Liver (tissue), 8 donors: ENCODE measurements at regions not wholly inside any gene's neighbourhood (a gene's known extent, or its start where the extent isn't known, plus 50 kb on each side); places are given as distances from the start of the nearest gene placed in this dataset.

Experiments
- DNase-seq: peaks from one replicate; pipeline ENCODE4 v3.0.0-alpha.2; 2017; ENCODE audit warnings: low spot score
- H3K27ac ChIP-seq, 2 donors: one replicate each; pipeline ENCODE4 v1.7.0; 2013; ENCODE audit warnings: inconsistent platforms in 2 of 2, low read length in 2 of 2, control low read depth in 1 of 2, low read depth in 1 of 2, mild to moderate bottlenecking in 1 of 2
- H3K27me3 ChIP-seq, 4 donors: one replicate each; pipeline versions ENCODE4 v1.6.1 to v1.7.0; 2013; ENCODE audit warnings: low read length in 3 of 4, inconsistent platforms in 1 of 4, mild to moderate bottlenecking in 1 of 4, moderate library complexity in 1 of 4; ENCODE audit not compliant: control insufficient read depth in 4 of 4, insufficient read depth in 4 of 4
- H3K36me3 ChIP-seq, 4 donors: one replicate each; pipeline versions ENCODE4 v1.6.1 to v1.7.0; 2013; ENCODE audit warnings: low read length in 3 of 4, mild to moderate bottlenecking in 3 of 4, low read depth in 1 of 4, moderate library complexity in 1 of 4; ENCODE audit not compliant: control insufficient read depth in 4 of 4, insufficient read depth in 3 of 4
- H3K4me1 ChIP-seq, 4 donors: one replicate each; pipeline versions ENCODE4 v1.6.1 to v1.7.0; 2013; ENCODE audit warnings: low read length in 3 of 4, mild to moderate bottlenecking in 3 of 4, moderate library complexity in 1 of 4; ENCODE audit not compliant: control insufficient read depth in 4 of 4, insufficient read depth in 4 of 4
- H3K4me3 ChIP-seq, 3 donors: one replicate each; pipeline versions ENCODE4 v1.6.1 to v1.7.0; 2013; ENCODE audit warnings: low read length in 3 of 3, control low read depth in 1 of 3, low read depth in 1 of 3, mild to moderate bottlenecking in 1 of 3
- H3K9ac ChIP-seq, 2 donors: one replicate each; pipeline ENCODE4 v1.7.0; 2013; ENCODE audit warnings: low read length in 2 of 2, mild to moderate bottlenecking in 2 of 2, moderate library complexity in 2 of 2, control low read depth in 1 of 2, low read depth in 1 of 2
- H3K9me3 ChIP-seq, 4 donors: one replicate each; pipeline versions ENCODE4 v1.6.1 to v1.7.0; 2013; ENCODE audit warnings: low read length in 3 of 4; ENCODE audit not compliant: control insufficient read depth in 4 of 4
- EGR1 ChIP-seq, 2 donors: IDR thresholded peaks; 2 replicates each; pipeline ENCODE4 v1.6.1; 2016 to 2018; ENCODE audit warnings: antibody characterized with exemption in 2 of 2, low read depth in 2 of 2
- HNF4A ChIP-seq, 2 donors: conservative IDR thresholded peaks; 2 replicates each; pipeline ENCODE4 v1.6.1; 2016; ENCODE audit warnings: antibody characterized with exemption in 2 of 2, mild to moderate bottlenecking in 2 of 2
- HNF4G ChIP-seq: IDR thresholded peaks from 2 replicates; pipeline ENCODE4 v1.6.1; 2016; ENCODE audit warnings: antibody characterized with exemption
- MAX ChIP-seq: IDR thresholded peaks from 2 replicates; pipeline ENCODE4 v1.6.1; 2016; ENCODE audit warnings: antibody characterized with exemption
- NR2F2 ChIP-seq: IDR thresholded peaks from 2 replicates; pipeline ENCODE4 v1.6.1; 2016; ENCODE audit warnings: antibody characterized with exemption
- RAD21 ChIP-seq, 2 donors: IDR thresholded peaks; 2 replicates each; pipeline ENCODE4 v1.6.1; 2016; ENCODE audit warnings: antibody characterized with exemption in 2 of 2, mild to moderate bottlenecking in 2 of 2
- RXRA ChIP-seq, 2 donors: IDR thresholded peaks; 2 replicates each; pipeline ENCODE4 v1.6.1; 2017 to 2018; ENCODE audit warnings: antibody characterized with exemption in 2 of 2, mild to moderate bottlenecking in 1 of 2
- TAF1 ChIP-seq: conservative IDR thresholded peaks from 2 replicates; pipeline ENCODE4 v1.6.1; 2016; ENCODE audit warnings: antibody characterized with exemption, mild to moderate bottlenecking
- YY1 ChIP-seq: IDR thresholded peaks from 2 replicates; pipeline ENCODE4 v1.6.1; 2016; ENCODE audit warnings: antibody characterized with exemption, mild to moderate bottlenecking
- WGBS: extraction: QIAGEN DNeasy Blood & Tissue Kit; methylation state at CpG from one replicate; pipeline ENCODE4 v1.1.7; 2013; 5-methylcytosine and 5-hydroxymethylcytosine counted together
- TF ChIP-seq, protein P1 (sequence below): IDR thresholded peaks from 2 replicates; pipeline ENCODE4 v1.6.1; 2016; ENCODE audit warnings: antibody characterized with exemption, mild to moderate bottlenecking
- TF ChIP-seq, protein P2 (sequence below): IDR thresholded peaks from 2 replicates; pipeline ENCODE4 v1.6.1; 2016; ENCODE audit warnings: antibody characterized with exemption
- TF ChIP-seq, protein P3 (sequence below): fragments of 150-350 bp; IDR thresholded peaks from 2 replicates; pipeline ENCODE4 v1.5.1; 2017; ENCODE audit warnings: improper control_type of control experiment, low read depth, low read length; ENCODE audit not compliant: missing input control
- donor health status: healthy.
- donor health status: healthy.
- donor health status: healthy.
- donor health status: healthy.
- donor health status: healthy.

GRCh38 chr20:2244523-2244922 is 51.3 kb upstream of the TGM3 start:
- no peaks in the 10 kb centered on the region for H3K27me3 ChIP-seq
- no peaks in the 10 kb centered on the region for H3K9me3 ChIP-seq
- TF ChIP-seq, protein P1, sequence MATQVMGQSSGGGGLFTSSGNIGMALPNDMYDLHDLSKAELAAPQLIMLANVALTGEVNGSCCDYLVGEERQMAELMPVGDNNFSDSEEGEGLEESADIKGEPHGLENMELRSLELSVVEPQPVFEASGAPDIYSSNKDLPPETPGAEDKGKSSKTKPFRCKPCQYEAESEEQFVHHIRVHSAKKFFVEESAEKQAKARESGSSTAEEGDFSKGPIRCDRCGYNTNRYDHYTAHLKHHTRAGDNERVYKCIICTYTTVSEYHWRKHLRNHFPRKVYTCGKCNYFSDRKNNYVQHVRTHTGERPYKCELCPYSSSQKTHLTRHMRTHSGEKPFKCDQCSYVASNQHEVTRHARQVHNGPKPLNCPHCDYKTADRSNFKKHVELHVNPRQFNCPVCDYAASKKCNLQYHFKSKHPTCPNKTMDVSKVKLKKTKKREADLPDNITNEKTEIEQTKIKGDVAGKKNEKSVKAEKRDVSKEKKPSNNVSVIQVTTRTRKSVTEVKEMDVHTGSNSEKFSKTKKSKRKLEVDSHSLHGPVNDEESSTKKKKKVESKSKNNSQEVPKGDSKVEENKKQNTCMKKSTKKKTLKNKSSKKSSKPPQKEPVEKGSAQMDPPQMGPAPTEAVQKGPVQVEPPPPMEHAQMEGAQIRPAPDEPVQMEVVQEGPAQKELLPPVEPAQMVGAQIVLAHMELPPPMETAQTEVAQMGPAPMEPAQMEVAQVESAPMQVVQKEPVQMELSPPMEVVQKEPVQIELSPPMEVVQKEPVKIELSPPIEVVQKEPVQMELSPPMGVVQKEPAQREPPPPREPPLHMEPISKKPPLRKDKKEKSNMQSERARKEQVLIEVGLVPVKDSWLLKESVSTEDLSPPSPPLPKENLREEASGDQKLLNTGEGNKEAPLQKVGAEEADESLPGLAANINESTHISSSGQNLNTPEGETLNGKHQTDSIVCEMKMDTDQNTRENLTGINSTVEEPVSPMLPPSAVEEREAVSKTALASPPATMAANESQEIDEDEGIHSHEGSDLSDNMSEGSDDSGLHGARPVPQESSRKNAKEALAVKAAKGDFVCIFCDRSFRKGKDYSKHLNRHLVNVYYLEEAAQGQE, result no peak
- no peak for DNase-seq
- no peaks in the 10 kb centered on the region for H3K36me3 ChIP-seq
- no peak overlapping the region for H3K27ac ChIP-seq
- H3K4me3 ChIP-seq, result no peak overlapping the region
- 77% methylated on average over 4 of the region's 4 CpGs for WGBS
- H3K4me1 ChIP-seq, result peaks cover 0 to 6% (median 0%) of the 10 kb centered on the region in 4 donors
- no peak overlapping the region for H3K9ac ChIP-seq

DNA sequence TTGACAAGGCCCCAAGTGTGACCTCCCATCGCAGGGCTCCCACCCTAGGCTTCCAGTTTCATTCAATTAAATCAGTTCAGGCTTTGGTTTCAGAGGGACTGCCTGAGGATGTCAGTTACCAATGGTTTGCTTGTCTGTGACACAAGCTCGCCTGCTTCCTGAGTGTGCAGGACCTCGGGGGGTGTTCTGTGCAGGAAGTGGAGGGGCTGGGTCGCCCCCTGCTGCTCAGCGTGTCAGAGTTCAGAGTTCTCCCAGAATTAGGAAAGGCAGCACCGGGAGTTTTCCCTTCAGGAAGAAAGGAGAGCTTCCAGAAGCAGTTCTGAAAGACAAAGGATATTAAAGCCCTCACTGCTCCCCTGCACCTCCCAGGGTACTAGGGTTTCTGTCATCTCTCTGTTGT is 50.8 kb upstream of the TGM3 start:
- TF ChIP-seq, protein P1, result no peak
- peak in 1 of 2 donors; percentile 3 for TF ChIP-seq RAD21 (IDR thresholded peaks at IDR 0.05)
- TF ChIP-seq YY1, result no peak
- no peak for TF ChIP-seq HNF4A (conservative IDR thresholded peaks at IDR 0.05)
- 55% methylated on average over 6 of the region's 6 CpGs for WGBS

DNA sequence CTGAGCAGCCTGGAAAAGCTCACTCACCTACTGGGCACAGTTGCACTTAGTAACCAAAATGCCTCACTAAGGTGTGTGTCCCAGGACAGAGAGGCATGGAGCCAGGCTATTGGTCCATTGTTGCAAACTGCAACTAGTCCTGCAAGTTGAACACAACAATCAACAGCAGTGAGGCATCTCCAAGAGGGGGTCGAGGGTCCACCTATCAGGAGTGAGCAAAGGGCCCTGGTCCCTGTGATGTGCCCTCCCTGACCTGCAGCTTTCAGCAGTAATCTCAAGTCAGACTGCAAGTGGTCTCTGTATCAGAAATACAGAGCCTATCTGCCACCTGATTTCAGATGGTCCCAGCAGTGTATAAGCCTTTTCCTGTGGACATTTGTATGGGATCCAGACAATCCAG is 50.2 kb upstream of the TGM3 start:
- Histone ChIP-seq H3K27ac (no peak overlapping the region), H3K9me3 (no peaks in the 10 kb centered on the region), H3K9ac (no peak overlapping the region), H3K27me3 (no peaks in the 10 kb centered on the region), H3K4me1 (peaks cover 0 to 6% (median 0%) of the 10 kb centered on the region in 4 donors), H3K36me3 (no peaks in the 10 kb centered on the region), H3K4me3 (no peak overlapping the region)
- no peak for DNase-seq
- WGBS, result 46% methylated on average over 1 of the region's 1 CpG
- no peak for TF ChIP-seq NR2F2
- no peak for TF ChIP-seq HNF4A (conservative IDR thresholded peaks at IDR 0.05)
- no peak for TF ChIP-seq RAD21 (IDR thresholded peaks at IDR 0.05)
- no peak for TF ChIP-seq YY1
- TF ChIP-seq HNF4G, result no peak
- no peak for TF ChIP-seq TAF1
- no peak for TF ChIP-seq RXRA (IDR thresholded peaks at IDR 0.05)
- TF ChIP-seq, protein P2, sequence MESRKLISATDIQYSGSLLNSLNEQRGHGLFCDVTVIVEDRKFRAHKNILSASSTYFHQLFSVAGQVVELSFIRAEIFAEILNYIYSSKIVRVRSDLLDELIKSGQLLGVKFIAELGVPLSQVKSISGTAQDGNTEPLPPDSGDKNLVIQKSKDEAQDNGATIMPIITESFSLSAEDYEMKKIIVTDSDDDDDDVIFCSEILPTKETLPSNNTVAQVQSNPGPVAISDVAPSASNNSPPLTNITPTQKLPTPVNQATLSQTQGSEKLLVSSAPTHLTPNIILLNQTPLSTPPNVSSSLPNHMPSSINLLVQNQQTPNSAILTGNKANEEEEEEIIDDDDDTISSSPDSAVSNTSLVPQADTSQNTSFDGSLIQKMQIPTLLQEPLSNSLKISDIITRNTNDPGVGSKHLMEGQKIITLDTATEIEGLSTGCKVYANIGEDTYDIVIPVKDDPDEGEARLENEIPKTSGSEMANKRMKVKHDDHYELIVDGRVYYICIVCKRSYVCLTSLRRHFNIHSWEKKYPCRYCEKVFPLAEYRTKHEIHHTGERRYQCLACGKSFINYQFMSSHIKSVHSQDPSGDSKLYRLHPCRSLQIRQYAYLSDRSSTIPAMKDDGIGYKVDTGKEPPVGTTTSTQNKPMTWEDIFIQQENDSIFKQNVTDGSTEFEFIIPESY, result no peak
- TF ChIP-seq MAX, result no peak
- TF ChIP-seq, protein P3, sequence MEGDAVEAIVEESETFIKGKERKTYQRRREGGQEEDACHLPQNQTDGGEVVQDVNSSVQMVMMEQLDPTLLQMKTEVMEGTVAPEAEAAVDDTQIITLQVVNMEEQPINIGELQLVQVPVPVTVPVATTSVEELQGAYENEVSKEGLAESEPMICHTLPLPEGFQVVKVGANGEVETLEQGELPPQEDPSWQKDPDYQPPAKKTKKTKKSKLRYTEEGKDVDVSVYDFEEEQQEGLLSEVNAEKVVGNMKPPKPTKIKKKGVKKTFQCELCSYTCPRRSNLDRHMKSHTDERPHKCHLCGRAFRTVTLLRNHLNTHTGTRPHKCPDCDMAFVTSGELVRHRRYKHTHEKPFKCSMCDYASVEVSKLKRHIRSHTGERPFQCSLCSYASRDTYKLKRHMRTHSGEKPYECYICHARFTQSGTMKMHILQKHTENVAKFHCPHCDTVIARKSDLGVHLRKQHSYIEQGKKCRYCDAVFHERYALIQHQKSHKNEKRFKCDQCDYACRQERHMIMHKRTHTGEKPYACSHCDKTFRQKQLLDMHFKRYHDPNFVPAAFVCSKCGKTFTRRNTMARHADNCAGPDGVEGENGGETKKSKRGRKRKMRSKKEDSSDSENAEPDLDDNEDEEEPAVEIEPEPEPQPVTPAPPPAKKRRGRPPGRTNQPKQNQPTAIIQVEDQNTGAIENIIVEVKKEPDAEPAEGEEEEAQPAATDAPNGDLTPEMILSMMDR, result no peak
- TF ChIP-seq, protein P1, result no peak
- TF ChIP-seq EGR1 (IDR thresholded peaks at IDR 0.05; ENCODE audit: low read depth in 2 of 2), result no peak

More for the DNA sequence above, 50.8 kb upstream of the TGM3 start:
- Histone ChIP-seq H3K4me1 (peaks cover 0 to 6% (median 0%) of the 10 kb centered on the region in 4 donors), H3K9ac (no peak overlapping the region), H3K27ac (no peak overlapping the region), H3K9me3 (no peaks in the 10 kb centered on the region), H3K4me3 (no peak overlapping the region), H3K36me3 (no peaks in the 10 kb centered on the region), H3K27me3 (no peaks in the 10 kb centered on the region)
- no peak for DNase-seq
